Endothelial cell of umbilical vein (primary cell): ENCODE measurements at regions not wholly inside any gene's neighbourhood (a gene's known extent, or its start where the extent isn't known, plus 50 kb on each side); places are given as distances from the start of the nearest gene placed in this dataset.
"Not testable (repeated sequence)": the region's sequence is repeated elsewhere in the genome, so short reads cannot be mapped to it uniquely, and the experiment has no call there.

Source experiments
- BruUV-seq: library from RNA; stranded (reverse); fragments of 400-500 nt; replicated peaks from 2 replicates; lab custom pipeline; 2021; lab: Mats Ljungman, UMichigan
- CTCF ChIA-PET: fragments of 300-600, 350-600 bp; sonication (Branson Sonifier 250); formaldehyde crosslinking; loops from one replicate; lab custom pipeline; 2021; ENCODE audit warnings: antibody characterized with exemption, inconsistent platforms; lab: Charles Lee
- POLR2A ChIA-PET: fragments of 300-600, 350-600 bp; sonication (Branson Sonifier 250); formaldehyde crosslinking; loops from one replicate; lab custom pipeline; 2021; ENCODE audit warnings: antibody characterized with exemption, inconsistent platforms; lab: Charles Lee
- DNase-seq: peaks from one replicate; pipeline ENCODE4 v3.0.0-alpha.2; 2011; ENCODE audit warnings: low read depth, low spot score
- FAIRE-seq: peaks from 2 replicates; lab custom pipeline; 2011; peaks lifted over from hg19 to GRCh38; lab: Jason Lieb, UNC
- H2AFZ ChIP-seq: 2 replicates; pipeline ENCODE4 v1.6.0; 2012; ENCODE audit warnings: low read depth, low read length, control low read depth, inconsistent platforms
- H3K27ac ChIP-seq: 2 replicates; pipeline ENCODE4 v1.5.1; 2011; ENCODE audit warnings: low read depth, mild to moderate bottlenecking, control low read depth, low read length, moderate library complexity; ENCODE audit not compliant: insufficient read depth
- H3K27me3 ChIP-seq, 2 experiments: 2 replicates each; pipeline versions ENCODE4 v1.6.0 to v1.6.1; 2011; ENCODE audit warnings: low read length in 2 of 2, mixed read lengths in 1 of 2; ENCODE audit not compliant: control insufficient read depth in 2 of 2, insufficient read depth in 2 of 2
- H3K36me3 ChIP-seq, 2 experiments: 2 replicates in 1 of 2; 3 replicates in 1 of 2; pipeline ENCODE4 v1.5.1; 2011; ENCODE audit warnings: low read length in 2 of 2, mild to moderate bottlenecking in 1 of 2, moderate library complexity in 1 of 2; ENCODE audit not compliant: control insufficient read depth in 2 of 2, insufficient read depth in 2 of 2; ENCODE audit errors: extremely low read depth in 1 of 2
- H3K4me1 ChIP-seq: 3 replicates; pipeline ENCODE4 v1.5.1; 2011; ENCODE audit warnings: mild to moderate bottlenecking, low read length; ENCODE audit not compliant: control insufficient read depth, insufficient read depth; ENCODE audit errors: extremely low read depth
- H3K4me2 ChIP-seq: 2 replicates; pipeline ENCODE4 v1.6.1; 2011; ENCODE audit warnings: low read length, control low read depth, mixed read lengths; ENCODE audit not compliant: insufficient read depth
- H3K4me3 ChIP-seq, 3 experiments: fragments of 200-600 bp in 1 of 3; sonication (generic), shearing (Covaris generic) in 1 of 3; replicated peaks in 1 of 3; 2 replicates each; pipeline ENCODE4 v1.5.1; 2011 to 2016; ENCODE audit warnings: control low read depth in 3 of 3, low read length in 3 of 3, mild to moderate bottlenecking in 2 of 3, inconsistent platforms in 1 of 3, low read depth in 1 of 3, moderate library complexity in 1 of 3; ENCODE audit not compliant: insufficient read depth in 1 of 3
- H3K79me2 ChIP-seq: 2 replicates; pipeline ENCODE4 v1.6.0; 2012; ENCODE audit warnings: low read length, inconsistent platforms; ENCODE audit not compliant: control insufficient read depth, insufficient read depth
- H3K9ac ChIP-seq: replicated peaks from 2 replicates; pipeline ENCODE3; 2011; ENCODE audit warnings: low read length, control low read depth; ENCODE audit not compliant: insufficient read depth; ENCODE audit errors: extremely low read depth
- H3K9me1 ChIP-seq: replicated peaks from 3 replicates; pipeline ENCODE4 v1.6.0; 2011; ENCODE audit warnings: mild to moderate bottlenecking, low read length; ENCODE audit not compliant: control insufficient read depth, insufficient read depth; ENCODE audit errors: extremely low read depth
- H3K9me3 ChIP-seq: replicated peaks from 2 replicates; pipeline ENCODE4 v1.5.1; 2012; ENCODE audit warnings: low read length, inconsistent platforms; ENCODE audit not compliant: control insufficient read depth, insufficient read depth
- H4K20me1 ChIP-seq: replicated peaks from 2 replicates; pipeline ENCODE3; 2011; ENCODE audit warnings: mild to moderate bottlenecking, low read length; ENCODE audit not compliant: control insufficient read depth, insufficient read depth; ENCODE audit errors: extremely low read depth
- CTCF ChIP-seq, 2 donors: IDR thresholded peaks; 1 replicate in 1 of 2; 2 replicates in 1 of 2; pipeline ENCODE4 v1.5.1; 2011; ENCODE audit warnings: low read length in 2 of 2, mild to moderate bottlenecking in 2 of 2, moderate library complexity in 2 of 2, control low read depth in 1 of 2, inconsistent platforms in 1 of 2, low read depth in 1 of 2; ENCODE audit not compliant: insufficient read depth in 1 of 2; ENCODE audit errors: extremely low read depth in 1 of 2
- EZH2 ChIP-seq: IDR thresholded peaks from 2 replicates; pipeline ENCODE4 v1.6.1; 2012; ENCODE audit warnings: borderline replicate concordance, low read depth, mild to moderate bottlenecking, moderate library complexity, low read length, inconsistent platforms; ENCODE audit not compliant: severe bottlenecking
- FOS ChIP-seq: IDR thresholded peaks from 2 replicates; pipeline ENCODE4 v1.6.1; 2011; ENCODE audit warnings: mild to moderate bottlenecking, low read length, moderate library complexity, borderline replicate concordance; ENCODE audit not compliant: insufficient read depth
- GATA2 ChIP-seq: IDR thresholded peaks from 2 replicates; pipeline ENCODE4 v1.7.0; 2011; ENCODE audit warnings: low read depth, mild to moderate bottlenecking, moderate library complexity, mixed read lengths, low read length; ENCODE audit not compliant: insufficient read length, insufficient read depth
- MAX ChIP-seq: IDR thresholded peaks from 2 replicates; pipeline ENCODE4 v1.6.1; 2011; ENCODE audit not compliant: insufficient read depth, insufficient read length
- MYC ChIP-seq: IDR thresholded peaks from one replicate; pipeline ENCODE4 v1.6.1; 2011; ENCODE audit warnings: mild to moderate bottlenecking, low read depth, low read length
- POLR2A ChIP-seq: IDR thresholded peaks from 2 replicates; pipeline ENCODE4 v1.6.1; 2012; ENCODE audit warnings: low read depth, mild to moderate bottlenecking, control low read depth, low read length
- POLR2AphosphoS5 ChIP-seq: IDR thresholded peaks from 2 replicates; pipeline ENCODE4 v1.6.1; 2012; ENCODE audit warnings: low read depth, mild to moderate bottlenecking, control low read depth, low read length, moderate library complexity; ENCODE audit not compliant: insufficient read depth
- dilution Hi-C: fragments of 300-500 bp; cut with MboI; formaldehyde crosslinking; loops from one replicate; pipeline ENCODE4 v1.15.0; 2019; ENCODE audit warnings: low sequenced_read_pairs; ENCODE audit not compliant: extremely low pct_ligation_motif_present
- intact Hi-C: fragments of 100-400 bp; cut with micrococcal nuclease; formaldehyde crosslinking; loops from one replicate; pipeline ENCODE4 v1.10.0; 2022

GRCh38 chr18:2164644-2165550 is 406.4 kb downstream of the METTL4 start:
- TF ChIP-seq POLR2AphosphoS5 (no peak), CTCF (IDR thresholded peaks at IDR 0.05; ENCODE audit: extremely low read depth in 1 of 2, insufficient read depth in 1 of 2, low read depth in 1 of 2, low read length in 2 of 2) (no peak), EZH2 (no peak), FOS (no peak), MAX (no peak), MYC (no peak), GATA2 (no peak), POLR2A (no peak)
- no peaks in the 10 kb centered on the region for H3K4me1 ChIP-seq
- no peaks in the 10 kb centered on the region for H3K36me3 ChIP-seq
- dilution Hi-C loops: no loop called here
- H3K9me3 ChIP-seq: no peaks in the 10 kb centered on the region
- intact Hi-C loops: no loop called here
- H3K4me3 ChIP-seq: no peak overlapping the region
- no peaks in the 10 kb centered on the region for H3K27me3 ChIP-seq
- DNase-seq (no peak), FAIRE-seq (no peak)
- H3K4me2 ChIP-seq: no peak overlapping the region
- H3K79me2 ChIP-seq: no peaks in the 10 kb centered on the region
- no TSS peak for BruUV-seq
- no peak overlapping the region for H2AFZ ChIP-seq
- ChIA-PET POLR2A (no interaction called here), CTCF (no interaction called here)
- H3K27ac ChIP-seq: no peak overlapping the region
- no peaks in the 10 kb centered on the region for H3K9me1 ChIP-seq
- no peaks in the 10 kb centered on the region for H4K20me1 ChIP-seq
- no peak overlapping the region for H3K9ac ChIP-seq

- H3K4me1 ChIP-seq, H3K4me3 ChIP-seq, intact Hi-C loops, H2AFZ ChIP-seq, H3K4me2 ChIP-seq, H3K9ac ChIP-seq, H3K36me3 ChIP-seq, H4K20me1 ChIP-seq, H3K9me3 ChIP-seq, H3K9me1 ChIP-seq, BruUV-seq, CTCF ChIA-PET, H3K27ac ChIP-seq, H3K79me2 ChIP-seq, DNase-seq, dilution Hi-C loops, POLR2A ChIA-PET, FAIRE-seq, H3K27me3 ChIP-seq: not testable (repeated sequence)
These were observed 404.4 kb downstream of the METTL4 start for GRCh38 chr18:2166876-2167275.
